ENCODE measurements at regions not wholly inside any gene's neighbourhood (a gene's known extent, or its start where the extent isn't known, plus 50 kb on each side); places are given as distances from the start of the nearest gene placed in this dataset.

- Histone ChIP-seq H3K9me3 (ENCODE audit: control insufficient read depth, low read length) (peaks cover 14% of the 10 kb centered on the region), H3K9ac (ENCODE audit: low read length) (no peak overlapping the region), H3K27me3 (replicated peaks; ENCODE audit: control insufficient read depth, insufficient read depth, low read length) (peaks cover 36% of the 10 kb centered on the region)
Measured at GRCh38 chr10:43955002-43955596, 306.4 kb upstream of the ZNF32 start.

GRCh38 chr10:43953672-43954071 is 305.0 kb upstream of the ZNF32 start:
- Histone ChIP-seq H3K4me3 (ENCODE audit: low read length) (no peak overlapping the region), H3K9ac (ENCODE audit: low read length) (no peak overlapping the region), H3K4me1 (ENCODE audit: control insufficient read depth, insufficient read depth, low read length) (no peaks in the 10 kb centered on the region), H3K27me3 (replicated peaks; ENCODE audit: control insufficient read depth, insufficient read depth, low read length) (peaks cover 26% of the 10 kb centered on the region), H3K9me3 (ENCODE audit: control insufficient read depth, low read length) (peaks cover 16% of the 10 kb centered on the region), H3K36me3 (ENCODE audit: control insufficient read depth, insufficient read depth, low read length, severe bottlenecking) (no peaks in the 10 kb centered on the region)
- DNase-seq (ENCODE audit: low read depth), result no peak

More at GRCh38 chr10:43955002-43955596, 306.4 kb upstream of the ZNF32 start:
- no peak for DNase-seq (ENCODE audit: low read depth)
- Histone ChIP-seq H3K4me1 (ENCODE audit: control insufficient read depth, insufficient read depth, low read length) (no peaks in the 10 kb centered on the region), H3K4me3 (ENCODE audit: low read length) (no peak overlapping the region), H3K36me3 (ENCODE audit: control insufficient read depth, insufficient read depth, low read length, severe bottlenecking) (no peaks in the 10 kb centered on the region)

DNA sequence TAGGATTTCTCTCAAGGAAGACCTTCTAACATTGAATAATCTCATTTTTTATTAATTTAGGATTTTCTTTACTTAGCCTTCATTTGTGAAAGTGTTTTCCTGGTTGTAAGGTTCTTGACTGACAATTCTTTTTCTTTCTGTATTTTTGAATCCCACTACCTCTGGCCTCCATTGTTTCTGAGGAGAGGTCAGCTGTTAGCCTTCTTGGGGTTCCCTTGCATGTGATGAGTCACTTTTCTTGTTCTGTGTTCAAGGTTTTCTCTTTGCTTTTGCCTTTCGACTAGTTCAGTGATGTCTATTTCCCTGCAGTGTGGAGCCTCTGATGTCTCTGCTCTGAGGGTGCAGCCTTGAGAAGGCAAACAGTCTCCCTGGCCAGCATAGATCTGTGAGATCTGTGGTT is 304.1 kb upstream of the ZNF32 start:
- peaks cover 19% of the 10 kb centered on the region for H3K27me3 ChIP-seq (replicated peaks; ENCODE audit: control insufficient read depth, insufficient read depth, low read length)
- H3K4me1 ChIP-seq (ENCODE audit: control insufficient read depth, insufficient read depth, low read length), result no peaks in the 10 kb centered on the region
- H3K9me3 ChIP-seq (ENCODE audit: control insufficient read depth, low read length), result peaks cover 24% of the 10 kb centered on the region
- H3K36me3 ChIP-seq (ENCODE audit: control insufficient read depth, insufficient read depth, low read length, severe bottlenecking), result no peaks in the 10 kb centered on the region
- no peak overlapping the region for H3K9ac ChIP-seq (ENCODE audit: low read length)
- no peak for DNase-seq (ENCODE audit: low read depth)
- H3K4me3 ChIP-seq (ENCODE audit: low read length), result no peak overlapping the region

DNA sequence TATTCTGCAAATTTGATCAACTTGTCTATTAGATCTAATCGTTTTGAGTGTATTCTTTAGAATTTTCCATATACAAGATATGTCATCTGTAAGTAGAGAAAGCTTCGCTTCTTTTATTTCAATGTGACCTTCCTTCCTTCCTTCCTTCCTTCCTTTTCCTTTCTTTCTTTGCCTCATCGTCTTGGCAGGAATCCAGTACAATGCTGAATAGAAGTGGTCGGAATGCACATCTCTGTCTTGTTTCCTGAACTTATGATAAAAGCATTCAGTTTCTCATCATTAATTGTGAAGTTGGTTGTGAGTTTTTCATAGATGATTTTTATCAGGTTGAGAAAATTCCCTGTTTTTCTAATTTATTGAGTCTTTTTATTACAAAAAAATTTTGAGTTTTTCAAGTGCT is 300.7 kb upstream of the ZNF32 start:
- no peak overlapping the region for H3K9ac ChIP-seq (ENCODE audit: low read length)
- no peaks in the 10 kb centered on the region for H3K36me3 ChIP-seq (ENCODE audit: control insufficient read depth, insufficient read depth, low read length, severe bottlenecking)
- peaks cover 3% of the 10 kb centered on the region for H3K27me3 ChIP-seq (replicated peaks; ENCODE audit: control insufficient read depth, insufficient read depth, low read length)
- H3K4me1 ChIP-seq (ENCODE audit: control insufficient read depth, insufficient read depth, low read length), result no peaks in the 10 kb centered on the region
- H3K4me3 ChIP-seq (ENCODE audit: low read length), result no peak overlapping the region
- DNase-seq (ENCODE audit: low read depth), result no peak
- peaks cover 28% of the 10 kb centered on the region for H3K9me3 ChIP-seq (ENCODE audit: control insufficient read depth, low read length)

DNA sequence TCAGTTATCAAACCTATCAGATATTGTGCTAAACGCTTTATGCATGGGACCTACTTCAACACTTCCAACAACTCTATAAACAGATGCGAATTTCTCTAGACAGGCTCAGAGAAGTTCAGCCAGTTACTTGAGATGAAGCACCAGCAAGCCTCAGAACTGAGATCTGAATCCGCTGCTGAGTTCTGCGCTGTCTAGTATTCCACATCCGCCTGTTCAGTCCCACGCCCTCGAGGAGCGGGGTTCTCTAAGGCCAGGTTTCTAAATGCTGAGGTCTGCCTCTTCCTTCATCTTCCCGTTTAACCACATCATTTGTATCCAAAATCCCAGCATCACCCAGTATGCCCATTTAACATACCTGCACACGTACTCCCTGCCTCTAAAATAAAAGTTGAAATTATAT is 297.8 kb upstream of the ZNF32 start:
- Histone ChIP-seq H3K36me3 (ENCODE audit: control insufficient read depth, insufficient read depth, low read length, severe bottlenecking) (no peaks in the 10 kb centered on the region), H3K27me3 (replicated peaks; ENCODE audit: control insufficient read depth, insufficient read depth, low read length) (no peaks in the 10 kb centered on the region), H3K9ac (ENCODE audit: low read length) (no peak overlapping the region), H3K4me3 (ENCODE audit: low read length) (no peak overlapping the region), H3K9me3 (ENCODE audit: control insufficient read depth, low read length) (peaks cover 14% of the 10 kb centered on the region), H3K4me1 (ENCODE audit: control insufficient read depth, insufficient read depth, low read length) (no peaks in the 10 kb centered on the region)
- DNase-seq (ENCODE audit: low read depth), result no peak

GRCh38 chr10:43945908-43946307 is 297.2 kb upstream of the ZNF32 start:
- Histone ChIP-seq H3K4me3 (ENCODE audit: low read length) (no peak overlapping the region), H3K27me3 (replicated peaks; ENCODE audit: control insufficient read depth, insufficient read depth, low read length) (no peaks in the 10 kb centered on the region), H3K36me3 (ENCODE audit: control insufficient read depth, insufficient read depth, low read length, severe bottlenecking) (no peaks in the 10 kb centered on the region), H3K9me3 (ENCODE audit: control insufficient read depth, low read length) (peaks cover 14% of the 10 kb centered on the region), H3K4me1 (ENCODE audit: control insufficient read depth, insufficient read depth, low read length) (no peaks in the 10 kb centered on the region), H3K9ac (ENCODE audit: low read length) (no peak overlapping the region)
- no peak for DNase-seq (ENCODE audit: low read depth)

GRCh38 chr10:43945094-43945730 is 296.5 kb upstream of the ZNF32 start:
- Histone ChIP-seq H3K4me1 (ENCODE audit: control insufficient read depth, insufficient read depth, low read length) (peaks cover 1% of the 10 kb centered on the region), H3K27me3 (replicated peaks; ENCODE audit: control insufficient read depth, insufficient read depth, low read length) (no peaks in the 10 kb centered on the region), H3K9me3 (ENCODE audit: control insufficient read depth, low read length) (peaks cover 14% of the 10 kb centered on the region)

DNA sequence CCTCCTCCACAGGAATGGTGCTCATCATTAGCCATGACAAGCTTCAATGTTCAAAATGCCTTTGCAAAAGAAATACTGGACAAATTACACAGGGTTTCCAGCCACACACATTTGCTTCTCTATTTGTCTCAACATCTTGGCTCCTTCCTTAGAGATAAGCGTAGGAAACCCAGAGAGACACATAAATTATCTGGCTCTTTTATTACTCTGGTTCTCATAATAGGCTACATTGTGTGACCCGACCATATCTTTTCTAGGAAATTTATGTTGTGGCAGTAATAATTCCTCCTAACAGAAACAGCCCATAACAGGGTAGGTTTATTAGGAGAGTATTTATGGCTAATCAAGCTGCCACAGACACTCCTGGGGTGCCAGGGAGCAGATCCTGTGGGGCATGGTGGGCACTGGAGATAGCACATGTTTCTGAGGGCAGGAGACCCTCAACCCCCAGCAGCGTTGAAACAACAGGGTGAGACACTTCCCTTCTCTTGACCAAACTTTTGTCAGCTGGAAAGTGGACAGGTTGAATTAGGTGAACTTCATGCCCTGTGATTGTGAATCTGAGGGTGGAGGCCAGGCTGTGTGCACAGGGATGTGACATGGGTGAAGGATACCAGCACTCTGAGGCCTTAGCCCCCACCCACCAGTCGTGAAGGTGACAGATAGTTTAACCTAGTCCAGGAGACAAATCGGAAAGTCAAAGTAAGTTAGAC is 295.9 kb upstream of the ZNF32 start:
- Histone ChIP-seq H3K9me3 (ENCODE audit: control insufficient read depth, low read length) (peaks cover 14% of the 10 kb centered on the region), H3K9ac (ENCODE audit: low read length) (no peak overlapping the region), H3K4me1 (ENCODE audit: control insufficient read depth, insufficient read depth, low read length) (peaks cover 4% of the 10 kb centered on the region), H3K27me3 (replicated peaks; ENCODE audit: control insufficient read depth, insufficient read depth, low read length) (no peaks in the 10 kb centered on the region), H3K4me3 (ENCODE audit: low read length) (no peak overlapping the region), H3K36me3 (ENCODE audit: control insufficient read depth, insufficient read depth, low read length, severe bottlenecking) (no peaks in the 10 kb centered on the region)
- no peak for DNase-seq (ENCODE audit: low read depth)

More at GRCh38 chr10:43945094-43945730, 296.5 kb upstream of the ZNF32 start:
- Histone ChIP-seq H3K9ac (ENCODE audit: low read length) (no peak overlapping the region), H3K36me3 (ENCODE audit: control insufficient read depth, insufficient read depth, low read length, severe bottlenecking) (no peaks in the 10 kb centered on the region), H3K4me3 (ENCODE audit: low read length) (no peak overlapping the region)
- no peak for DNase-seq (ENCODE audit: low read depth)

DNA sequence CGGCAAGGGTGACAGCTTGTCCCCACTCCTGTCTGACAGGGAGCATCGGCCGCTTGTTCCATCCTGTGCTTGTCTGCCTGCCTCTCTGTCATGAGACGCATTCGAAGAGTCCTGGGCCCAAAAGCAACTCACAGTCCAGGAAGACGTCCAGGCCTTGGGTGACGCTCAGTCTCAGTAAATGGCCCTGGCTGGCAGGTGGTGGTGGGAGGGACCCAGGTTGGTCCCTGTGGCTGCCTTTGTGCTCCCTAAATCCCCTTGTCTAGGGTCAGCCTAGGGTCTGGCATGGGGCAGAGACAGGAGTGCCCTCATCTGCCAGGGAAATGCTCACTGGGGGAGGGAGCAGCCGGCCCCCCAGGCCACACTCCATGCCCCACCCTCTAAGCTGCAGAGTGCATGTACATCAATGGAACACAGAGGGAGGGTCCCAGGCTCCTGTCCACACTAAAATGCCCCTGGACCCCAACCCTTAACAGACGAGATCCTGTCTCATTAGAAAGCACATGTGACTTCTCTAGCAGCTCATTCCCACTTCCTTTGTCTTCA is 295.2 kb upstream of the ZNF32 start:
- H3K36me3 ChIP-seq (ENCODE audit: control insufficient read depth, insufficient read depth, low read length, severe bottlenecking), result no peaks in the 10 kb centered on the region
- H3K4me3 ChIP-seq (ENCODE audit: low read length), result no peak overlapping the region
- peaks cover 4% of the 10 kb centered on the region for H3K4me1 ChIP-seq (ENCODE audit: control insufficient read depth, insufficient read depth, low read length)
- no peak overlapping the region for H3K9ac ChIP-seq (ENCODE audit: low read length)
- peaks cover 14% of the 10 kb centered on the region for H3K9me3 ChIP-seq (ENCODE audit: control insufficient read depth, low read length)
- no peak for DNase-seq (ENCODE audit: low read depth)
- H3K27me3 ChIP-seq (replicated peaks; ENCODE audit: control insufficient read depth, insufficient read depth, low read length), result no peaks in the 10 kb centered on the region

GRCh38 chr10:43943119-43943817 is 294.6 kb upstream of the ZNF32 start:
- Histone ChIP-seq H3K4me1 (ENCODE audit: control insufficient read depth, insufficient read depth, low read length) (peaks cover 4% of the 10 kb centered on the region), H3K36me3 (ENCODE audit: control insufficient read depth, insufficient read depth, low read length, severe bottlenecking) (no peaks in the 10 kb centered on the region), H3K27me3 (replicated peaks; ENCODE audit: control insufficient read depth, insufficient read depth, low read length) (no peaks in the 10 kb centered on the region), H3K4me3 (ENCODE audit: low read length) (no peak overlapping the region), H3K9me3 (ENCODE audit: control insufficient read depth, low read length) (peaks cover 9% of the 10 kb centered on the region), H3K9ac (ENCODE audit: low read length) (no peak overlapping the region)
- no peak for DNase-seq (ENCODE audit: low read depth)

Data from adipocyte (in vitro differentiated cells).